ENCODE measurements at regions not wholly inside any gene's neighbourhood (a gene's known extent, or its start where the extent isn't known, plus 50 kb on each side); places are given as distances from the start of the nearest gene placed in this dataset.
A peak's percentile ranks its signal among the peaks of the same experiment; 100 is the strongest.

DNA sequence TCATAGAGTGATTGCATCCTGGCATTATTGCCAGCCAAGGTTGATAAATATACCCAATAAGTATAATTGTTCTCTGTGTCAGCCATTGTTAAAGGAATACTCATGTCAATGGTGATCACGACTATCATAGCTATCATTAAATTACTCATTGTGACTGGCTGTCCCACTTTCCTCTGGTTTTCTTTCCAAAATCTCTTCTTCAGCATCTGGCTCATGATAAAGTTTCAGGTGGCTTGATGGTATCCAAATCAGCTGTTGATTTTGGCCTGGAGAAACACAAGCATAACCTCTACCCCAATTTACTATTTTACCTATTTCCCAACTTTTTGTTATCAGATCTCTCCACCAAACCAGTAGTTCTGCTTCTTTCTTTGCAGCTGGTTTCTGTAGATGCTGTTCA, 67.1 kb upstream of the SPIN2A start:
- no peaks in the 10 kb centered on the region for H3K27me3 Mint-ChIP-seq (ENCODE audit: low read depth)
- peaks cover 3% of the 10 kb centered on the region for H3K9me3 Mint-ChIP-seq
- no peaks in the 10 kb centered on the region for H3K4me1 Mint-ChIP-seq (ENCODE audit: low read depth)
- DNase-seq, result no peak
- H3K4me3 Mint-ChIP-seq, result no peak overlapping the region
- peaks cover 4% of the 10 kb centered on the region for H3K36me3 Mint-ChIP-seq (ENCODE audit: insufficient read depth)
- no peak for ATAC-seq

DNA sequence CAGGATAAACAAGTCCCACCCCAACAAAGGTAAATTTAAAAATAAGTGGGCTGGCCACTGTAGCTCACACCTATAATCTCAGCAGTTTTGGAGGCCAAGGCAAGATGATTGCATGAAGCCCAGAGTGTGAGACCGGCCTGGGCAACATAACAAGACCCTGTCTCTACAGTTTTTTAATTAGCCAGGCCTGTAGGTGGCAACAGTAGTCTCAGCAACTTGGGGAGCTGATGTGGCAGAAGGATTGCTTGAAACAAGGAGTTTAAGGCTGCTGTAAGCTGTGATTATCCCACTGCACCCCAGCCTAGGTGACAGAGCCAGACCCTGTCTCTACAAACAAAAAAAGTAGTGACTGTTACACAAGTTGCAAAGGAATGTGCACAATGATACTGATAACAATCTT, 74.6 kb upstream of the FAAH2 start:
- Mint-ChIP-seq H3K9me3 (peaks cover 4% of the 10 kb centered on the region), H3K27me3 (ENCODE audit: low read depth) (no peaks in the 10 kb centered on the region), H3K4me1 (ENCODE audit: low read depth) (no peaks in the 10 kb centered on the region), H3K36me3 (ENCODE audit: insufficient read depth) (peaks cover 14% of the 10 kb centered on the region), H3K4me3 (no peak overlapping the region)
- DNase-seq, result no peak
- ATAC-seq, result no peak

DNA sequence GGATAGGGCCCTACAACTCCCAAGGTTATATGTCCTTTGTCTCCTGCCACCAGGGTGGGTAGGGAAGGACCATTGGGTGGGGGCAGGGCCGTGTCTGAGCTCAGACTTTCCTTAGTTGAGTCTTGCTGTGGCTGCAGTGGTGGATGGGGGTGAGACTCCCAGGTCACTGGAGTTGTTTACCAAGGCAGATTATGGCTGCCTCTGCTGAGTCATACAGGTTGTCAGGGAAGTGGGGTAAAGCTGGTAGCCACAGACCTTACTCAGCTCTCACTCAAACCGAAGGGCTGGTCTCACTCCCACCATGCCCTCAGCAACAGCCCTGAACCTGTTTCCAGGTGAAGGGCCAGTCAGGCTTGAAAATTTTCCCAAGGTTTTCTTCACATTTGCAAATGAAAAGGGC, 58.8 kb upstream of the FAAH2 start:
- H3K9me3 Mint-ChIP-seq, result peaks cover 11% of the 10 kb centered on the region
- H3K4me3 Mint-ChIP-seq, result no peak overlapping the region
- no peaks in the 10 kb centered on the region for H3K27me3 Mint-ChIP-seq (ENCODE audit: low read depth)
- ATAC-seq (peak in 1 of 2 donors; percentile 54), DNase-seq (no peak)
- H3K36me3 Mint-ChIP-seq (ENCODE audit: insufficient read depth), result peaks cover 22% of the 10 kb centered on the region
- H3K4me1 Mint-ChIP-seq (ENCODE audit: low read depth), result no peaks in the 10 kb centered on the region

DNA sequence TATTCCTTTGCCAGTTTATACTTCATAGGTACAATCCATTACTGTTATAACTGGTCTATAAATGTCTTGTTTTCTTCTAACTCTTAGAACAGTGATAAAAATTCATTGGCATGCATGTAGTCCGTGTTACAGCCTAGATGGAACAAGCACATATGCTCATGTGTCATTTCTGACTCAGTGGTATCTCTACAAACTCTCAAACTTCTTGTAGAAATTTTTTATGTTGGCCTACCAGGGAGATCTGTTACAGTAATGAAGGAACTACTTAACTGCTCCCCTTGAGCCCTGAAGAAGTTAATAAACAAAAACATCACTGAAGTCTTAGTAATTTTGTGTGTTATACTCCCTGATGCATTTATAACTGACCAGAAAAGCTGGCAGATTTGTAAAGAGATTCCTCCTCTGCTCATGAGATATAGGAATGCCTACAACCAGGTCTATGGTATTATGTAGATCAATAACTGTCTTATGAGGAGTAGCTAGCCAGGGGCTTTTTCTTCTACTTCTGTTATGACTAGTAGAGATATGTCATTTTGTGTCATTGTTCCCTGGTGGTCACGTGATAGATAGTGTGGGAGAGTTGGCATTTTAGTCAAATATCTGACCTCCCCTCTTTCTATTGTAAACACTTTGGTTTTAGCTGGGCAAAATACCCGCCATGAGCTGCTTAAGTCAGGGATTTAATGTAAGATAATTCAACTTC, 53.7 kb upstream of the FAAH2 start:
- no peak overlapping the region for H3K4me3 Mint-ChIP-seq
- ATAC-seq (peak in 1 of 2 donors; percentile 52), DNase-seq (no peak)
- no peaks in the 10 kb centered on the region for H3K27me3 Mint-ChIP-seq (ENCODE audit: low read depth)
- H3K4me1 Mint-ChIP-seq (ENCODE audit: low read depth), result no peaks in the 10 kb centered on the region
- H3K9me3 Mint-ChIP-seq, result no peaks in the 10 kb centered on the region
- peaks cover 16% of the 10 kb centered on the region for H3K36me3 Mint-ChIP-seq (ENCODE audit: insufficient read depth)

Measured in activated T-cell treated with anti-CD3 and anti-CD28 coated beads, Interleukin-2, amount 50 U/mL, for 4 hours (primary cell).